Erythroblast (primary cell): ENCODE measurements at regions not wholly inside any gene's neighbourhood (a gene's known extent, or its start where the extent isn't known, plus 50 kb on each side); places are given as distances from the start of the nearest gene placed in this dataset.

Source experiments
- GATA1 ChIP-seq: IDR thresholded peaks from 2 replicates; pipeline ENCODE4 v1.6.1; 2011; ENCODE audit warnings: low read depth, mild to moderate bottlenecking, control low read depth, low read length, moderate library complexity
- POLR2A ChIP-seq: IDR thresholded peaks from 2 replicates; pipeline ENCODE4 v1.6.1; 2011; ENCODE audit warnings: mild to moderate bottlenecking, low read length

DNA sequence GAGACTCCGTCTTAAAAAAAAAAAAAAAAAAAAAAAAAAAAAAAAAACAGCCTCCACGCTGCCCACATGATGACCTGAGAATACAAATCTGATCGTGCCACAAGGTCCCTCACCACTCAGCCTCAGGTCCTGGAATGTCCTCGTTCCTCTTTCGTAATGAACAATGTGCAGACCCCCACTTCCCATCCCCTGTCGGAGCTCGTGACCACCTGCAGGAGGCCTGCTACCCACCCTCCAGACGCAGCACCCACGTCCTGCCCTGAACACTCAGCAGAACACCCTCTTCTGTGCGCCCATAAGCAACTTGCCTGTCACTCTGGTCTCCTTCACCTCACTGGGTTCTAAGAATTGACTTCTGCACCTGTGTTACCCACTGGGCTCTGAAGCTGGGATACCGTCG is 166.4 kb downstream of the KATNAL1 start:
- TF ChIP-seq POLR2A (no peak), GATA1 (no peak)
